ENCODE measurements at regions not wholly inside any gene's neighbourhood (a gene's known extent, or its start where the extent isn't known, plus 50 kb on each side); places are given as distances from the start of the nearest gene placed in this dataset.

GRCh38 chr7:33814400-33814799 lies 90.9 kb upstream of the BMPER start:
- 0 out of 2 replicates have a peak, but pooled peaks cover 6% of the 10 kb centered on the region for H3K4me1 ChIP-seq (ENCODE audit: low read length)
- no peak overlapping the region for H3K9ac ChIP-seq (ENCODE audit: low read length)
- DNase-seq = peak; percentile 16
- H2AFZ ChIP-seq (ENCODE audit: low read length) = no peak overlapping the region
- H3K4me3 ChIP-seq (ENCODE audit: low read length) = no peak overlapping the region
- no peaks in the 10 kb centered on the region for H3K27me3 ChIP-seq (replicated peaks; ENCODE audit: insufficient read depth, low read length)
- H3K36me3 ChIP-seq (replicated peaks; ENCODE audit: insufficient read depth, low read length) = no peaks in the 10 kb centered on the region
- H3K27ac ChIP-seq (ENCODE audit: low read length) = no peak overlapping the region
- H3F3A ChIP-seq (ENCODE audit: insufficient read depth, low read length) = no peaks in the 10 kb centered on the region
- TF ChIP-seq EZH2phosphoT487 (IDR thresholded peaks at IDR 0.05; ENCODE audit: low read length) (no peak), EZH2 (optimal IDR thresholded peaks at IDR 0.05; ENCODE audit: low read depth, low read length) (no peak)
- H3K79me2 ChIP-seq (ENCODE audit: low read length) = no peaks in the 10 kb centered on the region
- no peaks in the 10 kb centered on the region for H4K20me1 ChIP-seq (ENCODE audit: insufficient read depth, low read length)
- no peaks in the 10 kb centered on the region for H3K9me2 ChIP-seq (replicated peaks; ENCODE audit: insufficient read depth, low read length)
- no peaks in the 10 kb centered on the region for H3K9me3 ChIP-seq (replicated peaks; ENCODE audit: insufficient read depth, low read length)
- H3K4me2 ChIP-seq (ENCODE audit: low read depth, low read length) = 0 out of 2 replicates have a peak overlapping the region, but pooled peaks have one; percentile 8

DNA sequence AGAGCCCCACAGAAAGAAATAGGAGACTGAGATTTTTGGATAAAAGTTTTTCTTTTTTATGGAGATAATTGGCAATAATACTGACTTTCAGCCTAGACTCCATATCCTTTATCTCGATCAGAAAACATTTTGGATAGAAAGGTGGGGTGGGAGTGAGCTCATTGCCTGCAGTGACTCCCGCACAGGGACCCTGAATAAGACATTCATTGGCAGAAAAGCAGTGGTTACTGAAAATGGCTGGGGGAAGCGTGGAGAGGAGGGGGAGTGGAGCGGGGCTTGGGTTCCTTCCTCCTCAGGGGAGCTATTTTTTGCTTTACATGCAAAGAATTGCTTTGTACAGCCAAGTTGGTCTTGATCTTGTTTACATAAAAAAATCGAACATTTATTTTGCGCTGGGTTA lies 90.4 kb upstream of the BMPER start:
- H3K9ac ChIP-seq (ENCODE audit: low read length) = no peak overlapping the region
- H3K9me2 ChIP-seq (replicated peaks; ENCODE audit: insufficient read depth, low read length) = no peaks in the 10 kb centered on the region
- no peak for TF ChIP-seq EZH2 (optimal IDR thresholded peaks at IDR 0.05; ENCODE audit: low read depth, low read length)
- TF ChIP-seq EZH2phosphoT487 (IDR thresholded peaks at IDR 0.05; ENCODE audit: low read length) = no peak
- TF ChIP-seq, protein P1, sequence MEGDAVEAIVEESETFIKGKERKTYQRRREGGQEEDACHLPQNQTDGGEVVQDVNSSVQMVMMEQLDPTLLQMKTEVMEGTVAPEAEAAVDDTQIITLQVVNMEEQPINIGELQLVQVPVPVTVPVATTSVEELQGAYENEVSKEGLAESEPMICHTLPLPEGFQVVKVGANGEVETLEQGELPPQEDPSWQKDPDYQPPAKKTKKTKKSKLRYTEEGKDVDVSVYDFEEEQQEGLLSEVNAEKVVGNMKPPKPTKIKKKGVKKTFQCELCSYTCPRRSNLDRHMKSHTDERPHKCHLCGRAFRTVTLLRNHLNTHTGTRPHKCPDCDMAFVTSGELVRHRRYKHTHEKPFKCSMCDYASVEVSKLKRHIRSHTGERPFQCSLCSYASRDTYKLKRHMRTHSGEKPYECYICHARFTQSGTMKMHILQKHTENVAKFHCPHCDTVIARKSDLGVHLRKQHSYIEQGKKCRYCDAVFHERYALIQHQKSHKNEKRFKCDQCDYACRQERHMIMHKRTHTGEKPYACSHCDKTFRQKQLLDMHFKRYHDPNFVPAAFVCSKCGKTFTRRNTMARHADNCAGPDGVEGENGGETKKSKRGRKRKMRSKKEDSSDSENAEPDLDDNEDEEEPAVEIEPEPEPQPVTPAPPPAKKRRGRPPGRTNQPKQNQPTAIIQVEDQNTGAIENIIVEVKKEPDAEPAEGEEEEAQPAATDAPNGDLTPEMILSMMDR (IDR thresholded peaks at IDR 0.05; ENCODE audit: low read length) = no peak
- no peaks in the 10 kb centered on the region for H3K36me3 ChIP-seq (replicated peaks; ENCODE audit: insufficient read depth, low read length)
- H3K9me3 ChIP-seq (replicated peaks; ENCODE audit: insufficient read depth, low read length) = no peaks in the 10 kb centered on the region
- H3K4me2 ChIP-seq (ENCODE audit: low read depth, low read length) = no peak overlapping the region
- DNase-seq = no peak
- H3K4me3 ChIP-seq (ENCODE audit: low read length) = no peak overlapping the region
- no peaks in the 10 kb centered on the region for H3F3A ChIP-seq (ENCODE audit: insufficient read depth, low read length)
- no peak overlapping the region for H3K27ac ChIP-seq (ENCODE audit: low read length)
- no peak overlapping the region for H2AFZ ChIP-seq (ENCODE audit: low read length)
- no peaks in the 10 kb centered on the region for H3K79me2 ChIP-seq (ENCODE audit: low read length)
- H3K27me3 ChIP-seq (replicated peaks; ENCODE audit: insufficient read depth, low read length) = no peaks in the 10 kb centered on the region
- no peaks in the 10 kb centered on the region for H4K20me1 ChIP-seq (ENCODE audit: insufficient read depth, low read length)
- H3K4me1 ChIP-seq (ENCODE audit: low read length) = 0 out of 2 replicates have a peak, but pooled peaks cover 6% of the 10 kb centered on the region

DNA sequence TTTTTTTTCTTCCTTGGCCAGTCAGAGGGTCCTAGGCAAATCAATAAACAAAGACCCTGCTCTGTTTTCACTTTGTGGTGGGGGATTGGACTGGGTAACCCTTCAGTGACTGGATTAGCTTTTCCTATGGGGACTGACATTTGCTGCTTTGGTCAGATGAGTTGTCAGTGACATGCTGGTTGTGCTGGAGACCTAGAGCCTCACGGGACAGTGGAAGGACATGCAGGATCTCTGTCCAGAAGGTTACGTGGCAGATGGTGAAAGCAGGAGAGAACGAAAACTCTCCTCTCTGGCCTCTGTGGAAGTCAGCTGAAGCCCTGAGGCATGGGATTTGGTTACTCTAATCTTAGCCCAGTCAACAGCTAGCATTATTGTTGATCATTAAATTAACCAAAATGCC lies 90.0 kb upstream of the BMPER start:
- no peak overlapping the region for H2AFZ ChIP-seq (ENCODE audit: low read length)
- H3K27ac ChIP-seq (ENCODE audit: low read length) = no peak overlapping the region

DNA sequence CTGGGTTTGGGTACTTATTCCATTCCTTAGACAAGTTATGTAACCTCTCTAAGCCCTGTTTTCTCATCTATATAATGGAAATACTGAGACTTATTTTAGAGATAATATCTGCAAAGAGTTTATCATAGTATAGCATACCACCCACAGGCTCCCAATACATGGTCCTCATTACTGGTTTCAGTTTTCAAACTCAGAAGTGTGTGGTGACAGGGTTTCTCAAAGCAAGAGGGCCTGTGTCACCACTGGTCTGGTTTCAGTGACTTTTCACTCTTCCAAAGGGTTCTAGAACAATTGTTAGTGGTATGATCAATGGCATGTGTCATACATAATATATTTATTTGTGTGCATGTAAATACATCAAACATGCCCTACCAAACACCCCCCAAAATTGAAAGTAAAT lies 89.2 kb upstream of the BMPER start:
- Histone ChIP-seq H3K9me2 (replicated peaks; ENCODE audit: insufficient read depth, low read length) (no peaks in the 10 kb centered on the region), H3F3A (ENCODE audit: insufficient read depth, low read length) (no peaks in the 10 kb centered on the region), H3K4me1 (ENCODE audit: low read length) (0 out of 2 replicates have a peak, but pooled peaks cover 6% of the 10 kb centered on the region), H3K9ac (ENCODE audit: low read length) (no peak overlapping the region), H3K27me3 (replicated peaks; ENCODE audit: insufficient read depth, low read length) (no peaks in the 10 kb centered on the region), H3K27ac (ENCODE audit: low read length) (no peak overlapping the region), H3K9me3 (replicated peaks; ENCODE audit: insufficient read depth, low read length) (no peaks in the 10 kb centered on the region), H4K20me1 (ENCODE audit: insufficient read depth, low read length) (no peaks in the 10 kb centered on the region), H3K4me3 (ENCODE audit: low read length) (no peak overlapping the region), H3K79me2 (ENCODE audit: low read length) (no peaks in the 10 kb centered on the region), H3K4me2 (ENCODE audit: low read depth, low read length) (no peak overlapping the region), H2AFZ (ENCODE audit: low read length) (no peak overlapping the region), H3K36me3 (replicated peaks; ENCODE audit: insufficient read depth, low read length) (no peaks in the 10 kb centered on the region)
- TF ChIP-seq EZH2phosphoT487 (IDR thresholded peaks at IDR 0.05; ENCODE audit: low read length) = no peak
- TF ChIP-seq, protein P1 (IDR thresholded peaks at IDR 0.05; ENCODE audit: low read length) = no peak
- no peak for TF ChIP-seq EZH2 (optimal IDR thresholded peaks at IDR 0.05; ENCODE audit: low read depth, low read length)
- peak; percentile 20 for DNase-seq

More for the DNA sequence above, 90.0 kb upstream of the BMPER start:
- TF ChIP-seq EZH2 (optimal IDR thresholded peaks at IDR 0.05; ENCODE audit: low read depth, low read length) (no peak), EZH2phosphoT487 (IDR thresholded peaks at IDR 0.05; ENCODE audit: low read length) (no peak)
- TF ChIP-seq, protein P1 (IDR thresholded peaks at IDR 0.05; ENCODE audit: low read length) = no peak
- Histone ChIP-seq H3K27me3 (replicated peaks; ENCODE audit: insufficient read depth, low read length) (no peaks in the 10 kb centered on the region), H3K36me3 (replicated peaks; ENCODE audit: insufficient read depth, low read length) (no peaks in the 10 kb centered on the region), H3K4me3 (ENCODE audit: low read length) (no peak overlapping the region), H3K4me2 (ENCODE audit: low read depth, low read length) (no peak overlapping the region), H3K9me3 (replicated peaks; ENCODE audit: insufficient read depth, low read length) (no peaks in the 10 kb centered on the region), H3K9ac (ENCODE audit: low read length) (no peak overlapping the region), H3K4me1 (ENCODE audit: low read length) (0 out of 2 replicates have a peak, but pooled peaks cover 6% of the 10 kb centered on the region), H3K9me2 (replicated peaks; ENCODE audit: insufficient read depth, low read length) (no peaks in the 10 kb centered on the region), H3K79me2 (ENCODE audit: low read length) (no peaks in the 10 kb centered on the region), H4K20me1 (ENCODE audit: insufficient read depth, low read length) (no peaks in the 10 kb centered on the region), H3F3A (ENCODE audit: insufficient read depth, low read length) (no peaks in the 10 kb centered on the region)
- no peak for DNase-seq

Data from MM.1S (cell line).